ENCODE measurements at regions not wholly inside any gene's neighbourhood (a gene's known extent, or its start where the extent isn't known, plus 50 kb on each side); places are given as distances from the start of the nearest gene placed in this dataset.

GRCh38 chr7:113633073-113633472, 285.7 kb downstream of the PPP1R3A start:
- TF ChIP-seq CTCF (IDR thresholded peaks at IDR 0.05) (no peak), POLR2A (IDR thresholded peaks at IDR 0.05) (no peak), EP300 (IDR thresholded peaks at IDR 0.05) (no peak)
